Chondrocyte (in vitro differentiated cells): ENCODE measurements at regions not wholly inside any gene's neighbourhood (a gene's known extent, or its start where the extent isn't known, plus 50 kb on each side); places are given as distances from the start of the nearest gene placed in this dataset.

Experiments
- DNase-seq: peaks from one replicate; pipeline ENCODE4 v3.0.0; 2021; ENCODE audit warnings: mixed read lengths, low spot score
- H3K27ac Mint-ChIP-seq: one replicate; pipeline ENCODE4 v1.8.0; 2021; ENCODE audit warnings: mild to moderate bottlenecking, moderate library complexity, mixed read lengths; ENCODE audit not compliant: unreplicated experiment
- H3K27me3 Mint-ChIP-seq: 2 replicates; pipeline ENCODE4 v1.8.0; 2021; ENCODE audit warnings: low read depth, mixed read lengths
- H3K36me3 Mint-ChIP-seq: 2 replicates; pipeline ENCODE4 v1.8.0; 2021; ENCODE audit warnings: low read depth, mixed read lengths
- H3K4me1 Mint-ChIP-seq: 2 replicates; pipeline ENCODE4 v1.8.0; 2021; ENCODE audit warnings: low read depth, mild to moderate bottlenecking, mixed read lengths
- H3K4me3 Mint-ChIP-seq: one replicate; pipeline ENCODE4 v1.8.0; 2021; ENCODE audit warnings: mild to moderate bottlenecking, moderate library complexity, mixed read lengths; ENCODE audit not compliant: unreplicated experiment
- H3K9me3 Mint-ChIP-seq: 2 replicates; pipeline ENCODE4 v1.8.0; 2021; ENCODE audit warnings: low read depth, mixed read lengths
- CTCF ChIP-seq: fragments of 200-600 bp; sonication (generic); IDR thresholded peaks from 2 replicates; pipeline ENCODE4 v1.5.0; 2021; ENCODE audit warnings: antibody characterized with exemption, mild to moderate bottlenecking, moderate library complexity

- no peak overlapping the region for H3K4me3 Mint-ChIP-seq
- peaks cover 59% of the 10 kb centered on the region for H3K27me3 Mint-ChIP-seq
- H3K9me3 Mint-ChIP-seq, result no peaks in the 10 kb centered on the region
- no peak for DNase-seq
- no peaks in the 10 kb centered on the region for H3K36me3 Mint-ChIP-seq
- TF ChIP-seq CTCF, result no peak
- H3K27ac Mint-ChIP-seq, result no peak overlapping the region
- H3K4me1 Mint-ChIP-seq, result peaks cover 6% of the 10 kb centered on the region
Measured at GRCh38 chr3:10583798-10584708, 78.7 kb upstream of the ATP2B2 start.

GRCh38 chr3:10585945-10586344 lies 80.6 kb upstream of the ATP2B2 start:
- H3K36me3 Mint-ChIP-seq, result no peaks in the 10 kb centered on the region
- peaks cover 65% of the 10 kb centered on the region for H3K27me3 Mint-ChIP-seq

GRCh38 chr3:10594915-10595314 lies 89.5 kb upstream of the ATP2B2 start:
- no peak for TF ChIP-seq CTCF
- Mint-ChIP-seq H3K4me1 (no peaks in the 10 kb centered on the region), H3K9me3 (no peaks in the 10 kb centered on the region), H3K4me3 (no peak overlapping the region), H3K27ac (no peak overlapping the region), H3K36me3 (no peaks in the 10 kb centered on the region), H3K27me3 (peaks cover 33% of the 10 kb centered on the region)
- no peak for DNase-seq

More at GRCh38 chr3:10585945-10586344, 80.6 kb upstream of the ATP2B2 start:
- H3K9me3 Mint-ChIP-seq, result no peaks in the 10 kb centered on the region
- H3K27ac Mint-ChIP-seq, result no peak overlapping the region
- H3K4me3 Mint-ChIP-seq, result no peak overlapping the region
- no peak for DNase-seq
- H3K4me1 Mint-ChIP-seq, result peaks cover 5% of the 10 kb centered on the region
- no peak for TF ChIP-seq CTCF

- Mint-ChIP-seq H3K36me3 (no peaks in the 10 kb centered on the region), H3K27me3 (peaks cover 28% of the 10 kb centered on the region), H3K9me3 (no peaks in the 10 kb centered on the region), H3K4me1 (no peaks in the 10 kb centered on the region), H3K27ac (no peak overlapping the region), H3K4me3 (no peak overlapping the region)
- no peak for DNase-seq
- no peak for TF ChIP-seq CTCF
Measured at GRCh38 chr3:10596746-10597448, 91.5 kb upstream of the ATP2B2 start.

- H3K4me3 Mint-ChIP-seq, result no peak overlapping the region
- peaks cover 35% of the 10 kb centered on the region for H3K27me3 Mint-ChIP-seq
- no peaks in the 10 kb centered on the region for H3K4me1 Mint-ChIP-seq
- H3K9me3 Mint-ChIP-seq, result no peaks in the 10 kb centered on the region
- no peak for TF ChIP-seq CTCF
- H3K27ac Mint-ChIP-seq, result no peak overlapping the region
- no peaks in the 10 kb centered on the region for H3K36me3 Mint-ChIP-seq
- no peak for DNase-seq
Measured at GRCh38 chr3:10597733-10598132, 92.3 kb upstream of the ATP2B2 start.
